ENCODE measurements at regions not wholly inside any gene's neighbourhood (a gene's known extent, or its start where the extent isn't known, plus 50 kb on each side); places are given as distances from the start of the nearest gene placed in this dataset.

DNA sequence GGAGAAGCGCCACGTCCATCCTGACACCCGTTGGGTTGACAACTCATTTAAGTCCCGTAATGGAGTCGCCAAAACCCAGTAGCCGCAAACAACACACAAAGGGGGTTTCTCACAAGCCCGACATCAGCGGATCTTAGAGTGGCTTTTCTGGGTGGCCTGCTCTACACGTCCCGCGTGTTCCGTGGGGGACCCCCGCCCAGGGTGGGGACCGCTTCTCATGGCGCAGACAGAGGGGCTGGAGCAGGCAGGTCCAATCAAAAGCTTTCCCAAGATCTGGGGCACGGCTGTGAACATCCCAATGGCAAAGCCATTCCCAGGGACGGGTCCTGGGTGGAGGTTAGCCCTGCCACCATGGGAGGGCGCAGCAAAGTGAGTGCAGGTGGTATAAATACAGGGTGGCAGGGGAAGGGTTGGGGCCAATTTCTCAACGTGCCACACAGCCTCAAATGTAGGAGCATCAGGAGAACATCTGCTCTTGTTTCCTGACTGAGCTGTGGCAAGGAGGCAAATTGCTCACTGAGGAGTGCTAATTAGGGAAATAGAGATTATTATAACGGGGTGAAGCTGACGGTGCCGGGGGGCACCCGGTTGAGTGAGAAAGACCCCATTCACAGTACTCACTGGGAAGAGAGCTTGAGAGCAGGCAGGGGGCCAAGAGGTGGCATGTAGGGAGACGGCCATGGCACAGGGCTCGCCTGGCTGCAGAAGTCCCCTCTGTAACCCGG, 1447.2 kb downstream of the TBC1D22A start:
- TF ChIP-seq EP300 (IDR thresholded peaks at IDR 0.05) (no peak), POLR2A (IDR thresholded peaks at IDR 0.05) (no peak)
- TF ChIP-seq, protein P1, sequence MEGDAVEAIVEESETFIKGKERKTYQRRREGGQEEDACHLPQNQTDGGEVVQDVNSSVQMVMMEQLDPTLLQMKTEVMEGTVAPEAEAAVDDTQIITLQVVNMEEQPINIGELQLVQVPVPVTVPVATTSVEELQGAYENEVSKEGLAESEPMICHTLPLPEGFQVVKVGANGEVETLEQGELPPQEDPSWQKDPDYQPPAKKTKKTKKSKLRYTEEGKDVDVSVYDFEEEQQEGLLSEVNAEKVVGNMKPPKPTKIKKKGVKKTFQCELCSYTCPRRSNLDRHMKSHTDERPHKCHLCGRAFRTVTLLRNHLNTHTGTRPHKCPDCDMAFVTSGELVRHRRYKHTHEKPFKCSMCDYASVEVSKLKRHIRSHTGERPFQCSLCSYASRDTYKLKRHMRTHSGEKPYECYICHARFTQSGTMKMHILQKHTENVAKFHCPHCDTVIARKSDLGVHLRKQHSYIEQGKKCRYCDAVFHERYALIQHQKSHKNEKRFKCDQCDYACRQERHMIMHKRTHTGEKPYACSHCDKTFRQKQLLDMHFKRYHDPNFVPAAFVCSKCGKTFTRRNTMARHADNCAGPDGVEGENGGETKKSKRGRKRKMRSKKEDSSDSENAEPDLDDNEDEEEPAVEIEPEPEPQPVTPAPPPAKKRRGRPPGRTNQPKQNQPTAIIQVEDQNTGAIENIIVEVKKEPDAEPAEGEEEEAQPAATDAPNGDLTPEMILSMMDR (IDR thresholded peaks at IDR 0.05): no peak
